NCI-H2196 (cell line): ENCODE measurements at regions not wholly inside any gene's neighbourhood (a gene's known extent, or its start where the extent isn't known, plus 50 kb on each side); places are given as distances from the start of the nearest gene placed in this dataset.

Source experiments
- DNase-seq: peaks from one replicate; lab custom pipeline; 2025; ENCODE audit not compliant: unreplicated experiment; lab: John Stamatoyannopoulos, UW

GRCh38 chr5:163385824-163386223 is 51.6 kb upstream of the CCNG1 start:
- DNase-seq: no peak

- no peak for DNase-seq
These were observed 51.0 kb upstream of the CCNG1 start for GRCh38 chr5:163386352-163386751.

- no peak for DNase-seq
These were observed 49.6 kb upstream of the CCNG1 start for GRCh38 chr5:163387589-163388343.
